AML-193 (cell line): ENCODE measurements at regions not wholly inside any gene's neighbourhood (a gene's known extent, or its start where the extent isn't known, plus 50 kb on each side); places are given as distances from the start of the nearest gene placed in this dataset.
"Not testable (repeated sequence)": the region's sequence is repeated elsewhere in the genome, so short reads cannot be mapped to it uniquely, and the experiment has no call there.

Experiments
- DNase-seq, 2 experiments: peaks; one replicate each; lab custom pipeline; 2025; lab: John Stamatoyannopoulos, UW

- no peak for DNase-seq
Observed at GRCh38 chr20:56766528-56766927, 137.4 kb downstream of the TFAP2C start.

- DNase-seq: no peak
Observed at GRCh38 chr20:56769921-56770600, 141.0 kb downstream of the TFAP2C start.

GRCh38 chr20:56773749-56774148, 144.6 kb downstream of the TFAP2C start:
- no peak for DNase-seq

GRCh38 chr20:56774873-56775272, 145.8 kb downstream of the TFAP2C start:
- DNase-seq: no peak

- DNase-seq: no peak
Observed at GRCh38 chr20:56776345-56776744, 147.2 kb downstream of the TFAP2C start.

GRCh38 chr20:56778765-56779195, 149.7 kb downstream of the TFAP2C start:
- DNase-seq: no peak

GRCh38 chr20:56779452-56780143, 150.5 kb downstream of the TFAP2C start:
- no peak for DNase-seq

GRCh38 chr20:56780266-56780665, 151.2 kb downstream of the TFAP2C start:
- no peak for DNase-seq

- no peak for DNase-seq
Observed at GRCh38 chr20:56781108-56781739, 152.1 kb downstream of the TFAP2C start.

- DNase-seq: not testable (repeated sequence)
Observed at GRCh38 chr20:56781987-56782560, 153.0 kb downstream of the TFAP2C start.

GRCh38 chr20:56782814-56783213, 153.7 kb downstream of the TFAP2C start:
- not testable (repeated sequence) for DNase-seq

- no peak for DNase-seq
Observed at GRCh38 chr20:56783826-56784225, 154.7 kb downstream of the TFAP2C start.

GRCh38 chr20:56786503-56786902, 157.4 kb downstream of the TFAP2C start:
- no peak for DNase-seq

- no peak for DNase-seq
Observed at GRCh38 chr20:56788041-56788670, 159.1 kb downstream of the TFAP2C start.

- no peak for DNase-seq
Observed at GRCh38 chr20:56788671-56789610, 159.8 kb downstream of the TFAP2C start.

- no peak for DNase-seq
Observed at GRCh38 chr20:56793916-56794315, 164.8 kb downstream of the TFAP2C start.

GRCh38 chr20:56795492-56795891, 166.4 kb downstream of the TFAP2C start:
- no peak for DNase-seq

- no peak for DNase-seq
Observed at GRCh38 chr20:56796345-56796744, 167.2 kb downstream of the TFAP2C start.

GRCh38 chr20:56797023-56797422, 167.9 kb downstream of the TFAP2C start:
- DNase-seq: no peak

GRCh38 chr20:56798634-56799033, 169.5 kb downstream of the TFAP2C start:
- DNase-seq: no peak

GRCh38 chr20:56799187-56799586, 170.1 kb downstream of the TFAP2C start:
- no peak for DNase-seq
